ENCODE measurements at regions not wholly inside any gene's neighbourhood (a gene's known extent, or its start where the extent isn't known, plus 50 kb on each side); places are given as distances from the start of the nearest gene placed in this dataset.

GRCh38 chr13:61908906-61909615 is 493.4 kb upstream of the PCDH20 start:
- no peak for TF ChIP-seq CTCF (IDR thresholded peaks at IDR 0.05)

- TF ChIP-seq CTCF (IDR thresholded peaks at IDR 0.05), result no peak
Observed at GRCh38 chr13:61905054-61905453, 489.4 kb upstream of the PCDH20 start.

- TF ChIP-seq CTCF (IDR thresholded peaks at IDR 0.05), result no peak
Observed at GRCh38 chr13:61901946-61902541, 486.4 kb upstream of the PCDH20 start.

- TF ChIP-seq CTCF (IDR thresholded peaks at IDR 0.05), result no peak
Observed at GRCh38 chr13:61900033-61900432, 484.4 kb upstream of the PCDH20 start.

GRCh38 chr13:61898207-61898606 is 482.6 kb upstream of the PCDH20 start:
- no peak for TF ChIP-seq CTCF (IDR thresholded peaks at IDR 0.05)

GRCh38 chr13:61891401-61891800 is 475.8 kb upstream of the PCDH20 start:
- no peak for TF ChIP-seq CTCF (IDR thresholded peaks at IDR 0.05)

GRCh38 chr13:61884830-61885229 is 469.2 kb upstream of the PCDH20 start:
- no peak for TF ChIP-seq CTCF (IDR thresholded peaks at IDR 0.05)

Data from LNCAP (cell line).